GM12865 (cell line): ENCODE measurements at regions not wholly inside any gene's neighbourhood (a gene's known extent, or its start where the extent isn't known, plus 50 kb on each side); places are given as distances from the start of the nearest gene placed in this dataset.
"Not testable (repeated sequence)": the region's sequence is repeated elsewhere in the genome, so short reads cannot be mapped to it uniquely, and the experiment has no call there.

Source experiments
- DNase-seq: peaks from one replicate; pipeline ENCODE4 v3.0.0; 2010; ENCODE audit warnings: low read depth
- H3K4me3 ChIP-seq: 2 replicates; pipeline ENCODE4 v1.5.1; 2011; ENCODE audit warnings: mild to moderate bottlenecking, low read depth, low read length, control low read depth
- TF ChIP-seq, protein P1 (sequence below): IDR thresholded peaks from 2 replicates; pipeline ENCODE4 v1.5.1; 2011; ENCODE audit warnings: low read length, control low read depth, low read depth, inconsistent platforms; ENCODE audit not compliant: insufficient read depth; ENCODE audit errors: missing control alignments

GRCh38 chr2:4107179-4107578 is 403.8 kb downstream of the DCDC2C start:
- DNase-seq = no peak
- TF ChIP-seq, protein P1, sequence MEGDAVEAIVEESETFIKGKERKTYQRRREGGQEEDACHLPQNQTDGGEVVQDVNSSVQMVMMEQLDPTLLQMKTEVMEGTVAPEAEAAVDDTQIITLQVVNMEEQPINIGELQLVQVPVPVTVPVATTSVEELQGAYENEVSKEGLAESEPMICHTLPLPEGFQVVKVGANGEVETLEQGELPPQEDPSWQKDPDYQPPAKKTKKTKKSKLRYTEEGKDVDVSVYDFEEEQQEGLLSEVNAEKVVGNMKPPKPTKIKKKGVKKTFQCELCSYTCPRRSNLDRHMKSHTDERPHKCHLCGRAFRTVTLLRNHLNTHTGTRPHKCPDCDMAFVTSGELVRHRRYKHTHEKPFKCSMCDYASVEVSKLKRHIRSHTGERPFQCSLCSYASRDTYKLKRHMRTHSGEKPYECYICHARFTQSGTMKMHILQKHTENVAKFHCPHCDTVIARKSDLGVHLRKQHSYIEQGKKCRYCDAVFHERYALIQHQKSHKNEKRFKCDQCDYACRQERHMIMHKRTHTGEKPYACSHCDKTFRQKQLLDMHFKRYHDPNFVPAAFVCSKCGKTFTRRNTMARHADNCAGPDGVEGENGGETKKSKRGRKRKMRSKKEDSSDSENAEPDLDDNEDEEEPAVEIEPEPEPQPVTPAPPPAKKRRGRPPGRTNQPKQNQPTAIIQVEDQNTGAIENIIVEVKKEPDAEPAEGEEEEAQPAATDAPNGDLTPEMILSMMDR = no peak
- H3K4me3 ChIP-seq = no peak overlapping the region

- TF ChIP-seq, protein P1 = no peak
- H3K4me3 ChIP-seq = no peak overlapping the region
- DNase-seq = no peak
Measured at GRCh38 chr2:4110273-4110672, 406.9 kb downstream of the DCDC2C start.

DNA sequence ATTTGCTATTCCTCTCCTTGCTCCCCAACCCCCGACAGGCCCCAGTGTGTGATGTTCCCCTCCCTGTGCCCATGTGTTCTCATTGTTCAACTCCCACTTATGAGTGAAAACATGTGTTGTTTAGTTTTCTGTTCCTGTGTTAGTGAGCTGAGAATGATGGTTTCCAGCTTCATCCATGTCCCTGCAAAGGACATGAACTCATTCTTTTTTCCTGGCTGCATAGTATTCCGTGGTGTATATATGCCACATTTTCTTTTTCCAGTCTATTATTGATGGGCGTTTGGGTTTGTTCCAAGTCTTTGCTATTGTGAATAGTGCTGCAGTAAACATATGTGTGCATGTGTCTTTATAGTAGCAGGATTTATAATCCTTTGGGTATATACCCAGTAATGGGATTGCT is 412.1 kb downstream of the DCDC2C start:
- H3K4me3 ChIP-seq, DNase-seq: not testable (repeated sequence)

DNA sequence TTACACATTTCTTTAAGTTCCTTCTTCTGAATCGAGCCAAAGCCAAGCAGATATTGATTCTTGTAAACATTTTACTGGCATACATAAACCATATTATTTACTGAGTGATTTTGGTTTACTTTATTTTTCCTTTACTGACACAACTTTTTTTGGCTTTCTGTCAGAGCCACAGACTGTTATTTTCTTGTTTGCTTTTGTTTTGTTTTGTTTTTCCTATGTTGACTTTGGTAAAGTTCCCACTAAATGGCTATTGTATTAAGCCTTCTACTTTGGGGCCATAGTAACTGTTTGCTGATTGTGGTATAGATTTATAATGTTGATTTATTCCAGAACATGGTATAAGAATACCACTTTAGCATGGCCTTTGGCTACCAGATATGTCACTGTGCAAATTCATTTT is 419.4 kb downstream of the DCDC2C start:
- TF ChIP-seq, protein P1 = no peak
- no peak overlapping the region for H3K4me3 ChIP-seq
- no peak for DNase-seq

DNA sequence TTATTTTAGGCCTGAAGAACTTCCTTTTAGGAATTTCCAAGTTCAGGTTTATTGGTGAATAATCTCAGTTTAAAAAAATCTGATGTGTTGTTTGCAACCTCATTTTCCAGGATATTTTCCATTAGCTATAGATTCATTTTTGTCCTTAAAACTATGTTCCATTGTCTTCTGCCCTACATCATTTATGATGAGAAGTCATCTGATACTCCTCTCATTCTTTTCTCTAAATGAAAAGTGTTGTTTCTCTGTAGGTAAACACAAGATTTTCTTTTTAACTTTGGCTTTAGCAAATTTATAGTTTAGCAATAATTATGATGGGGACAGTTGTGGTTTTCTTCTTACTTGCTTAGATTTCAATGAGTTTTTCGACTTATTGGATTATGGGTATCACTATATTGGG is 427.3 kb downstream of the DCDC2C start:
- TF ChIP-seq, protein P1 = no peak
- no peak overlapping the region for H3K4me3 ChIP-seq
- no peak for DNase-seq

GRCh38 chr2:4134551-4135550 is 431.5 kb downstream of the DCDC2C start:
- TF ChIP-seq, protein P1 = no peak
- no peak for DNase-seq

DNA sequence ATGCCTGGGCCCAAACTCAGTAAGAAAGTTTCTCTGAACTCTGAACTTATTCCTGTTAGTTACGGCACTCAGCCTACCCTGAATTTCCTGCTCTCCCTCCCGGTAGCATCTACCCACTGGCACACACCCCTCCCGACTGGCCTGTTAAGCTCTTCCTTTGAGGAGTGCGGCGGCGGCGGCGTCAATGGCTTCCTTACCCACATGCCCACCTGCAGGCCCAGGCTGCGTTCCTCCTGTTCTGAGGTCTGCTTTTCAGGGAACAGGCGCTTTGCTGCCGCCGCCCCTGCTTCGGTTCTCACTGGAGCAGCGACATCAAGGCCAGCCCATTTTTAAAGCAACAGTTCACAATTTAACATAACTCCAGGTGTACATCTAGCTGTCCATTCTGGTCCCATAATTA is 432.4 kb downstream of the DCDC2C start:
- TF ChIP-seq, protein P1 = no peak
- DNase-seq = no peak
- H3K4me3 ChIP-seq = no peak overlapping the region

More at GRCh38 chr2:4134551-4135550, 431.5 kb downstream of the DCDC2C start:
- H3K4me3 ChIP-seq = no peak overlapping the region
